ENCODE measurements at regions not wholly inside any gene's neighbourhood (a gene's known extent, or its start where the extent isn't known, plus 50 kb on each side); places are given as distances from the start of the nearest gene placed in this dataset.
A peak's percentile ranks its signal among the peaks of the same experiment; 100 is the strongest.

DNA sequence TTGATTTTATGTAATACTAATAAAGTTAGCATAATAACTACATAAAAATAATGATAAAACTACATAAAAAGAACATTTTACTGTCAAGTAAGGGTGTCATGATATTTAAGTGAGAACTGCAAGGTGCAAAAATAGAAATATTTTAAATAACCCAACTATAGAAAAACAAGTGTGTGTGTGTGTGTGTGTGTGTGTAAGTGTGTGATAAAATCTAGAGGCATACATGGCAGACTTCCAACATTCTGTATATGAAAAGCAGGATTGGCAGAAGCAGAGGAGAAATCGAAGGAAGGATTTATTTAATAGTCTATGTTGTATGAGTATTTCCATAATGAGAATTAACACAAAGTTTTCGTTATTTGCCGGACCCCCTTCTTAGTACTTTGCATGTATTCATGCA lies 334.1 kb downstream of the KCNJ2 start:
- H3K4me2 ChIP-seq (ENCODE audit: insufficient read depth, low read length), result no peak overlapping the region
- no peak for TF ChIP-seq EZH2 (IDR thresholded peaks at IDR 0.05; ENCODE audit: borderline replicate concordance, low read depth, low read length, severe bottlenecking)
- H3K79me2 ChIP-seq (ENCODE audit: control insufficient read depth, insufficient read depth, low read length), result no peaks in the 10 kb centered on the region
- ChIA-PET CTCF (no interaction called here), POLR2A (no interaction called here)
- H3K27me3 ChIP-seq (ENCODE audit: control insufficient read depth in 2 of 2, insufficient read depth in 2 of 2, low read length in 2 of 2), result no peaks in the 10 kb centered on the region
- H2AFZ ChIP-seq (ENCODE audit: low read depth, low read length), result no peak overlapping the region
- FAIRE-seq (peak; percentile 54), DNase-seq (ENCODE audit: low read depth, low spot score) (no peak)
- H3K36me3 ChIP-seq (ENCODE audit: control insufficient read depth in 2 of 2, extremely low read depth in 1 of 2, insufficient read depth in 2 of 2, low read length in 2 of 2), result no peaks in the 10 kb centered on the region
- H3K4me1 ChIP-seq (ENCODE audit: control insufficient read depth, extremely low read depth, insufficient read depth, low read length), result no peaks in the 10 kb centered on the region
- H3K4me3 ChIP-seq (replicated peaks in 1 of 3; ENCODE audit: insufficient read depth in 1 of 3, low read depth in 1 of 3, low read length in 3 of 3), result no peak overlapping the region
- no peaks in the 10 kb centered on the region for H3K9me3 ChIP-seq (replicated peaks; ENCODE audit: control insufficient read depth, insufficient read depth, low read length)
- intact Hi-C loops (cut with micrococcal nuclease) (no loop called here), dilution Hi-C loops (cut with MboI; ENCODE audit: extremely low pct_ligation_motif_present, low sequenced_read_pairs) (no loop called here)
- H3K9ac ChIP-seq (replicated peaks; ENCODE audit: extremely low read depth, insufficient read depth, low read length), result no peak overlapping the region
- BruUV-seq (replicated peaks), result no TSS peak
- no peaks in the 10 kb centered on the region for H4K20me1 ChIP-seq (replicated peaks; ENCODE audit: control insufficient read depth, extremely low read depth, insufficient read depth, low read length)
- no peak overlapping the region for H3K27ac ChIP-seq (ENCODE audit: insufficient read depth, low read depth, low read length)
- no peaks in the 10 kb centered on the region for H3K9me1 ChIP-seq (replicated peaks; ENCODE audit: control insufficient read depth, extremely low read depth, insufficient read depth, low read length)

DNA sequence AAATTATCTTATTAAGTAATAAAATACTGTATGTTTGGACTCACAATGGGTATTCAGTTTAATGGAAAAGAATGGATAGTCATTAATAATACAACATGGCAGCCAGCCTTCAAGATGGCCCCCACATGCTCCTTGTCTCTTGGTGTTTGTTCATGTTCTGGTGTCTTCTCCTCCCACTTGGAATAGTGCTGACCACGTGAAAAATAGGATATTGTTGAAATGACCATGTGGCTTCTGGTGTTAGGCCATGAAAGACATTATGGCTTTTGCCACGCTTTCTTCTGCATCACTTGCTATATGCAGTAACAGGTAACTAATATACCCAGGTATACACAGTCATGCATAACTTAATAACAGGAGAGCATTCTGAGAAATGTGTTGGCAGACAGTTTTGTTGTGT lies 341.0 kb downstream of the KCNJ2 start:
- H3K79me2 ChIP-seq (ENCODE audit: control insufficient read depth, insufficient read depth, low read length), result no peaks in the 10 kb centered on the region
- no peaks in the 10 kb centered on the region for H3K9me3 ChIP-seq (replicated peaks; ENCODE audit: control insufficient read depth, insufficient read depth, low read length)
- no peaks in the 10 kb centered on the region for H3K9me1 ChIP-seq (replicated peaks; ENCODE audit: control insufficient read depth, extremely low read depth, insufficient read depth, low read length)
- dilution Hi-C loops (cut with MboI; ENCODE audit: extremely low pct_ligation_motif_present, low sequenced_read_pairs) (no loop called here), intact Hi-C loops (cut with micrococcal nuclease) (loop anchor here (2.0 kb wide), 1 partner anchor 15 kb away; no protein-coding TSS in a partner anchor)
- H4K20me1 ChIP-seq (replicated peaks; ENCODE audit: control insufficient read depth, extremely low read depth, insufficient read depth, low read length), result no peaks in the 10 kb centered on the region
- no peak overlapping the region for H3K4me3 ChIP-seq (replicated peaks in 1 of 3; ENCODE audit: insufficient read depth in 1 of 3, low read depth in 1 of 3, low read length in 3 of 3)
- no peaks in the 10 kb centered on the region for H3K4me1 ChIP-seq (ENCODE audit: control insufficient read depth, extremely low read depth, insufficient read depth, low read length)
- CTCF ChIA-PET, result no interaction called here
- POLR2A ChIA-PET, result no interaction called here
- TF ChIP-seq POLR2AphosphoS5 (IDR thresholded peaks at IDR 0.05; ENCODE audit: insufficient read depth, low read depth, low read length), result no peak
- no peak for TF ChIP-seq JUN (IDR thresholded peaks at IDR 0.05; ENCODE audit: borderline replicate concordance, insufficient read depth, insufficient read length, low read depth)
- no peak for TF ChIP-seq FOS (IDR thresholded peaks at IDR 0.05; ENCODE audit: borderline replicate concordance, insufficient read depth, low read length)
- TF ChIP-seq, protein P1, sequence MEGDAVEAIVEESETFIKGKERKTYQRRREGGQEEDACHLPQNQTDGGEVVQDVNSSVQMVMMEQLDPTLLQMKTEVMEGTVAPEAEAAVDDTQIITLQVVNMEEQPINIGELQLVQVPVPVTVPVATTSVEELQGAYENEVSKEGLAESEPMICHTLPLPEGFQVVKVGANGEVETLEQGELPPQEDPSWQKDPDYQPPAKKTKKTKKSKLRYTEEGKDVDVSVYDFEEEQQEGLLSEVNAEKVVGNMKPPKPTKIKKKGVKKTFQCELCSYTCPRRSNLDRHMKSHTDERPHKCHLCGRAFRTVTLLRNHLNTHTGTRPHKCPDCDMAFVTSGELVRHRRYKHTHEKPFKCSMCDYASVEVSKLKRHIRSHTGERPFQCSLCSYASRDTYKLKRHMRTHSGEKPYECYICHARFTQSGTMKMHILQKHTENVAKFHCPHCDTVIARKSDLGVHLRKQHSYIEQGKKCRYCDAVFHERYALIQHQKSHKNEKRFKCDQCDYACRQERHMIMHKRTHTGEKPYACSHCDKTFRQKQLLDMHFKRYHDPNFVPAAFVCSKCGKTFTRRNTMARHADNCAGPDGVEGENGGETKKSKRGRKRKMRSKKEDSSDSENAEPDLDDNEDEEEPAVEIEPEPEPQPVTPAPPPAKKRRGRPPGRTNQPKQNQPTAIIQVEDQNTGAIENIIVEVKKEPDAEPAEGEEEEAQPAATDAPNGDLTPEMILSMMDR (IDR thresholded peaks at IDR 0.05; ENCODE audit: extremely low read depth in 1 of 2, insufficient read depth in 1 of 2, low read depth in 1 of 2, low read length in 2 of 2), result no peak
- TF ChIP-seq POLR2A (IDR thresholded peaks at IDR 0.05; ENCODE audit: low read depth, low read length), result no peak
- TF ChIP-seq EZH2 (IDR thresholded peaks at IDR 0.05; ENCODE audit: borderline replicate concordance, low read depth, low read length, severe bottlenecking), result no peak
- TF ChIP-seq, protein P2, sequence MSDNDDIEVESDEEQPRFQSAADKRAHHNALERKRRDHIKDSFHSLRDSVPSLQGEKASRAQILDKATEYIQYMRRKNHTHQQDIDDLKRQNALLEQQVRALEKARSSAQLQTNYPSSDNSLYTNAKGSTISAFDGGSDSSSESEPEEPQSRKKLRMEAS (IDR thresholded peaks at IDR 0.05; ENCODE audit: insufficient read depth, insufficient read length), result no peak
- no peak for TF ChIP-seq GATA2 (IDR thresholded peaks at IDR 0.05; ENCODE audit: insufficient read depth, insufficient read length, low read depth, low read length)
- TF ChIP-seq MYC (IDR thresholded peaks at IDR 0.05; ENCODE audit: low read depth, low read length), result no peak
- no peak overlapping the region for H2AFZ ChIP-seq (ENCODE audit: low read depth, low read length)
- DNase-seq (ENCODE audit: low read depth, low spot score) (no peak), FAIRE-seq (no peak)
- H3K9ac ChIP-seq (replicated peaks; ENCODE audit: extremely low read depth, insufficient read depth, low read length), result no peak overlapping the region
- H3K36me3 ChIP-seq (ENCODE audit: control insufficient read depth in 2 of 2, extremely low read depth in 1 of 2, insufficient read depth in 2 of 2, low read length in 2 of 2), result no peaks in the 10 kb centered on the region
- no peak overlapping the region for H3K27ac ChIP-seq (ENCODE audit: insufficient read depth, low read depth, low read length)
- no peak overlapping the region for H3K4me2 ChIP-seq (ENCODE audit: insufficient read depth, low read length)
- H3K27me3 ChIP-seq (ENCODE audit: control insufficient read depth in 2 of 2, insufficient read depth in 2 of 2, low read length in 2 of 2), result no peaks in the 10 kb centered on the region
- BruUV-seq (replicated peaks), result no TSS peak

Measured in endothelial cell of umbilical vein (primary cell).